ENCODE measurements at regions not wholly inside any gene's neighbourhood (a gene's known extent, or its start where the extent isn't known, plus 50 kb on each side); places are given as distances from the start of the nearest gene placed in this dataset.
"Not testable (repeated sequence)": the region's sequence is repeated elsewhere in the genome, so short reads cannot be mapped to it uniquely, and the experiment has no call there.

GRCh38 chr5:32859211-32859641, 148.1 kb downstream of the NPR3 start:
- TF ChIP-seq CTCF (IDR thresholded peaks at IDR 0.05), result no peak
- Histone ChIP-seq H3K4me3 (no peak overlapping the region), H3K36me3 (no peaks in the 10 kb centered on the region), H3K4me1 (no peaks in the 10 kb centered on the region), H3K9ac (ENCODE audit: low read depth in 2 of 2, low read length in 2 of 2) (no peak overlapping the region), H3K27ac (no peak overlapping the region), H3K27me3 (no peaks in the 10 kb centered on the region), H3K9me3 (no peaks in the 10 kb centered on the region)
- intact Hi-C loops (cut with DNase I), result no loop called here
- DNase-seq, result no peak

GRCh38 chr5:32865475-32865874, 154.4 kb downstream of the NPR3 start:
- no peaks in the 10 kb centered on the region for H3K27me3 ChIP-seq
- TF ChIP-seq CTCF (IDR thresholded peaks at IDR 0.05), result no peak
- no peaks in the 10 kb centered on the region for H3K9me3 ChIP-seq
- H3K4me1 ChIP-seq, result no peaks in the 10 kb centered on the region
- DNase-seq, result no peak
- no peak overlapping the region for H3K27ac ChIP-seq
- H3K36me3 ChIP-seq, result no peaks in the 10 kb centered on the region
- no peak overlapping the region for H3K4me3 ChIP-seq
- no peak overlapping the region for H3K9ac ChIP-seq (ENCODE audit: low read depth in 2 of 2, low read length in 2 of 2)
- intact Hi-C loops (cut with DNase I), result no loop called here

GRCh38 chr5:32866138-32866537, 155.0 kb downstream of the NPR3 start:
- H3K9ac ChIP-seq (ENCODE audit: low read depth in 2 of 2, low read length in 2 of 2), result no peak overlapping the region
- no peak for TF ChIP-seq CTCF (IDR thresholded peaks at IDR 0.05)
- H3K36me3 ChIP-seq, result no peaks in the 10 kb centered on the region
- H3K27ac ChIP-seq, result no peak overlapping the region
- H3K4me1 ChIP-seq, result no peaks in the 10 kb centered on the region
- H3K9me3 ChIP-seq, result no peaks in the 10 kb centered on the region
- no peaks in the 10 kb centered on the region for H3K27me3 ChIP-seq
- DNase-seq, result no peak
- H3K4me3 ChIP-seq, result no peak overlapping the region
- intact Hi-C loops (cut with DNase I), result no loop called here

GRCh38 chr5:32869216-32869615, 158.1 kb downstream of the NPR3 start:
- H3K9me3 ChIP-seq, result no peaks in the 10 kb centered on the region
- intact Hi-C loops (cut with DNase I), result no loop called here
- no peaks in the 10 kb centered on the region for H3K4me1 ChIP-seq
- no peak for TF ChIP-seq CTCF (IDR thresholded peaks at IDR 0.05)
- DNase-seq, result no peak
- H3K9ac ChIP-seq (ENCODE audit: low read depth in 2 of 2, low read length in 2 of 2), result no peak overlapping the region
- no peak overlapping the region for H3K4me3 ChIP-seq
- H3K36me3 ChIP-seq, result no peaks in the 10 kb centered on the region
- H3K27me3 ChIP-seq, result no peaks in the 10 kb centered on the region
- H3K27ac ChIP-seq, result no peak overlapping the region

GRCh38 chr5:32876791-32877190, 165.7 kb downstream of the NPR3 start:
- TF ChIP-seq CTCF (IDR thresholded peaks at IDR 0.05), result no peak
- H3K4me1 ChIP-seq, result no peaks in the 10 kb centered on the region
- H3K36me3 ChIP-seq, result no peaks in the 10 kb centered on the region
- no peaks in the 10 kb centered on the region for H3K9me3 ChIP-seq
- intact Hi-C loops (cut with DNase I), result no loop called here
- DNase-seq, result no peak
- H3K4me3 ChIP-seq, result no peak overlapping the region
- no peak overlapping the region for H3K27ac ChIP-seq
- no peak overlapping the region for H3K9ac ChIP-seq (ENCODE audit: low read depth in 2 of 2, low read length in 2 of 2)
- no peaks in the 10 kb centered on the region for H3K27me3 ChIP-seq

GRCh38 chr5:32879364-32879763, 168.2 kb downstream of the NPR3 start:
- DNase-seq; H3K9me3 ChIP-seq; H3K27ac ChIP-seq; H3K4me3 ChIP-seq; intact Hi-C loops (cut with DNase I); H3K27me3 ChIP-seq; H3K9ac ChIP-seq (ENCODE audit: low read depth in 2 of 2, low read length in 2 of 2); H3K4me1 ChIP-seq; H3K36me3 ChIP-seq: not testable (repeated sequence)

Data from colonic mucosa (tissue), 4 donors.